GM13977 (cell line): ENCODE measurements at regions not wholly inside any gene's neighbourhood (a gene's known extent, or its start where the extent isn't known, plus 50 kb on each side); places are given as distances from the start of the nearest gene placed in this dataset.

Experiments used
- DNase-seq: peaks from one replicate; pipeline ENCODE4 v3.0.0; 2012; ENCODE audit warnings: low spot score
- CTCF ChIP-seq: IDR thresholded peaks from 2 replicates; pipeline ENCODE4 v1.5.1; 2012; ENCODE audit warnings: mild to moderate bottlenecking, control low read depth; ENCODE audit not compliant: insufficient read depth; ENCODE audit errors: extremely low read depth, missing control alignments
- in situ Hi-C: fragments of 300-500 bp; cut with MboI; formaldehyde crosslinking; loops from one replicate; pipeline ENCODE4 v1.12.0; 2022; ENCODE audit warnings: low sequenced_read_pairs, low pct_unique_long_range_greater_than_20kb, mixed read lengths, inconsistent platforms; ENCODE audit not compliant: unreplicated experiment

DNA sequence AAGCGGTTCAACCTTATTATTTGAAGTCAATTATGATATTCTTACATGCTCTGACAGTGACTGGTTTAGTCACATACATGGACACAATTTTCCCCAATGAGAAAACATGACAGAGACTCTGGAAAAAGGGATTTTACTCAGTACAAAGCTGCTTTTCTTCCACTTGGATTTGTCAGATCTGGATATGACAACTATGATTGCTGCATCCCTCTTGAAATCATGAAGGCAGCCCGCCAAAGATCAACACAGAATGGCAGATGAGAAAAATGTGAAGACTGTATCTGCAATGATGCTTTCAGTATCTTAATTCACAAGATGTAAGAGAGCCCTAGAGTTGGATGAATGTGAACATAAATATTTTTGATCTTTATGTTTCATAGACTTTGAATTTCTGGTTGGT lies 439.6 kb downstream of the CDH8 start:
- in situ Hi-C loops = no loop called here
- TF ChIP-seq CTCF = no peak
- DNase-seq = no peak

DNA sequence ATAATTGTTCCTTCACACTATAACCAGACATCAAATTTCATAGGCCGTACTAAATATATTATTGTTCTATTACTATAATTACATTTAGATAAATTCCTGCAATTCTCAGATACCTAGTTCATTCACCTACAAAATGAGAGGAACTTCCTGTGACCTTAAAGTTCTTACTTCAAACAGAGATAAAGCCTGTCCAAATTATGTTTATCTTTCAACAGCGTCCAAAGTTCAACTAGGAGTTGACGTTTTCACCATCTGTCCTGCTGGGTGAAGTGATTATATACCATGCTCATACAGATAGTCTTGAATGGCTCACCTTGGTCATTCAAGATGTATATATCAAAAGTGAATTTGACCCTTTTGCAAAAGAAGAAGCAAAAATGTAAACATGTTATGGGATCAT lies 440.6 kb downstream of the CDH8 start:
- no peak for TF ChIP-seq CTCF
- in situ Hi-C loops = no loop called here
- DNase-seq = no peak

DNA sequence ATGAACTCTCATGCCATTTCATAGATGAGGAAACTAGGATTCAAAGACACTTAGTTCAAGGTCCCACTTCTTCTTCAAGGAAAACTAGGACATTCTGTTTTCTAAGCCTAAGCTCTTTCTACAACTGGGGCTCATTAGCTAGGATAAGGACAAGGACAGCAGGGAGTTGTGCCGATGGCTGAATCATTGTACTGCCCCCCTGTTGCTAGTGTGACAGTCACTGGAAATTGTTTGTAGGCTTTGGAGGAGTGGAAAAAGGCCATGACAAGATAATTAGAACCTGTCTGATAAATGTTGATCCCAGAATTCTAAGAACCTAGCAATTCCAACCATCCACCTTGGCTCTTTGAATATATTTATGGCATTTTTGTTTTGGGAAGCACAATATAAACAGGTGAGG lies 445.7 kb downstream of the CDH8 start:
- DNase-seq = no peak
- no peak for TF ChIP-seq CTCF
- in situ Hi-C loops = no loop called here

GRCh38 chr16:61587526-61587925 lies 448.7 kb downstream of the CDH8 start:
- in situ Hi-C loops = no loop called here
- TF ChIP-seq CTCF = no peak
- DNase-seq = no peak

DNA sequence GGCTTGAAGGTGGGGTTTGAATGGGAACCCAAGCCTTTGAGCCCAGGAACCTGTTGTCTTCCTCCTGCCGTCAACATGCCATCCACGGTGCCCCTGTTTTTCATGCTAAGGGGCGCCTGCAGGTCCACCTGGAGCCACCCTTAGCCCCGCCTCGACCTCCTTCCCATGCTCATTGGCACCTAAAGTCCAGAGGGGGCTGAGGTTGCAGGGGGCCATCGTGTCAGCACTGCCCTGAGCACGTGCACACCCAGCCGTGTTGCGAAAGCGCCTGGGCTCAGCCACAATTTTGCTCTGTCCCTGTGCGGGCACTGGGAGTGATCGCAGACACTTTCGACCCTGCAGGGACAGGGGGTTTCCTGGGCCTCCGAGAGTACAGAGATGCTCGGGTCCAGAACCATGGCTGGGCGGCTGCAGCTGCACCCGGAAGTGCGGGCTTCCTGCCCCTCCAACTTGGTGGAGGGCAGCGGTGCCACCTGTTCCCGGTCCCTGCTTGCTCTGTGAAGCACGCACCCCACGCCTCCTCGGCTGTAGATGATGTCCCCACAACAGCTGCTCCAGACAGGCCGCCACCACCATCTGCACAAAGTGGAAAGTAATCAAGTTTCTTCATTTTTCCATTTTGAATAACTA lies 454.7 kb downstream of the CDH8 start:
- no peak for DNase-seq
- TF ChIP-seq CTCF = no peak
- in situ Hi-C loops = no loop called here

- in situ Hi-C loops = no loop called here
- no peak for DNase-seq
- no peak for TF ChIP-seq CTCF
Measured at GRCh38 chr16:61580579-61580978, 455.7 kb downstream of the CDH8 start.

GRCh38 chr16:61579195-61579594 lies 457.0 kb downstream of the CDH8 start:
- no peak for DNase-seq
- no peak for TF ChIP-seq CTCF
- in situ Hi-C loops = no loop called here
